ENCODE measurements at regions not wholly inside any gene's neighbourhood (a gene's known extent, or its start where the extent isn't known, plus 50 kb on each side); places are given as distances from the start of the nearest gene placed in this dataset.

DNA sequence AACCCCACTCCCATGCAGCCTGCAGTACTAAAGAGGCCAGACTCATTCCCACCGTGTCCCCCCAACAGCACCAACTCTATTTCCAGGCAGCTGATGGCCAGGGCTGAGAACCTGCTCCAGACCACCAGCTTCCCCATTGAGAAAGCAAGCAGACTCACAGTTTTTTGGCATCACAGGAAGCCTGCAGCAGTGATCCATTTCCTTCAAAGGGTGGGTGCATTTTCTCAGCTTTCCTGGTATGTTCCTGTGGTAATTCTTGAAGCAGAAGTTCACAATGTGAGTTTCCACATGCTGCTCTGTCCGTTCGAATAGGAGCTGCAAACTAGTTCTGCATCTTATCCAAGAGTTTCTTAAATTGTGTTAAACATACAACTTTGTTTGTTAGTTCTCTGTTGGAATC is 1249.6 kb upstream of the FAM98A start (continued):
- TF ChIP-seq ZNF687 (IDR thresholded peaks at IDR 0.05), result no peak
- TF ChIP-seq SUPT20H (IDR thresholded peaks at IDR 0.05; ENCODE audit: borderline replicate concordance, control insufficient read depth, low read depth, low read length), result no peak
- no peak for TF ChIP-seq SMAD5 (IDR thresholded peaks at IDR 0.05; ENCODE audit: low read depth)
- no peak for TF ChIP-seq ZNF274 (IDR thresholded peaks at IDR 0.05; ENCODE audit: insufficient read depth, insufficient read length)
- TF ChIP-seq RBBP5 (conservative IDR thresholded peaks at IDR 0.05), result no peak
- TF ChIP-seq STAT3 (IDR thresholded peaks at IDR 0.05; ENCODE audit: low read depth, low read length), result no peak
- TF ChIP-seq, protein P1, sequence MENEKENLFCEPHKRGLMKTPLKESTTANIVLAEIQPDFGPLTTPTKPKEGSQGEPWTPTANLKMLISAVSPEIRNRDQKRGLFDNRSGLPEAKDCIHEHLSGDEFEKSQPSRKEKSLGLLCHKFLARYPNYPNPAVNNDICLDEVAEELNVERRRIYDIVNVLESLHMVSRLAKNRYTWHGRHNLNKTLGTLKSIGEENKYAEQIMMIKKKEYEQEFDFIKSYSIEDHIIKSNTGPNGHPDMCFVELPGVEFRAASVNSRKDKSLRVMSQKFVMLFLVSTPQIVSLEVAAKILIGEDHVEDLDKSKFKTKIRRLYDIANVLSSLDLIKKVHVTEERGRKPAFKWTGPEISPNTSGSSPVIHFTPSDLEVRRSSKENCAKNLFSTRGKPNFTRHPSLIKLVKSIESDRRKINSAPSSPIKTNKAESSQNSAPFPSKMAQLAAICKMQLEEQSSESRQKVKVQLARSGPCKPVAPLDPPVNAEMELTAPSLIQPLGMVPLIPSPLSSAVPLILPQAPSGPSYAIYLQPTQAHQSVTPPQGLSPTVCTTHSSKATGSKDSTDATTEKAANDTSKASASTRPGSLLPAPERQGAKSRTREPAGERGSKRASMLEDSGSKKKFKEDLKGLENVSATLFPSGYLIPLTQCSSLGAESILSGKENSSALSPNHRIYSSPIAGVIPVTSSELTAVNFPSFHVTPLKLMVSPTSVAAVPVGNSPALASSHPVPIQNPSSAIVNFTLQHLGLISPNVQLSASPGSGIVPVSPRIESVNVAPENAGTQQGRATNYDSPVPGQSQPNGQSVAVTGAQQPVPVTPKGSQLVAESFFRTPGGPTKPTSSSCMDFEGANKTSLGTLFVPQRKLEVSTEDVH (IDR thresholded peaks at IDR 0.05; ENCODE audit: low read depth, partially characterized antibody), result no peak
- TF ChIP-seq ZSCAN29 (IDR thresholded peaks at IDR 0.05), result no peak
- no peak for TF ChIP-seq ZNF217 (IDR thresholded peaks at IDR 0.05)
- no peak for TF ChIP-seq SREBF2 (IDR thresholded peaks at IDR 0.05; ENCODE audit: low read length)

Measured in GM12878 (cell line).